Stimulated activated naive B cell treated with anti-CD40 and anti-IgM and Interleukin-4, amounts not matched to agents 10 μg/mL and 1 μg/mL and 100 μg/mL, for 72 hours (primary cell): ENCODE measurements at regions not wholly inside any gene's neighbourhood (a gene's known extent, or its start where the extent isn't known, plus 50 kb on each side); places are given as distances from the start of the nearest gene placed in this dataset.
"Not testable (repeated sequence)": the region's sequence is repeated elsewhere in the genome, so short reads cannot be mapped to it uniquely, and the experiment has no call there.

Source experiments
- ATAC-seq, 2 donors: fragments of 150-1000 bp; cut with Tn5 transposase; replicated peaks; 2 replicates each; pipeline ENCODE4 v1.10.0; 2021; ENCODE audit warnings: moderate library complexity in 1 of 2
- DNase-seq: peaks from one replicate; pipeline ENCODE4 v3.0.0; 2021
- H3K27ac Mint-ChIP-seq: one replicate; pipeline ENCODE4 v1.8.0; 2022; ENCODE audit warnings: mild to moderate bottlenecking, mixed read lengths
- H3K27me3 Mint-ChIP-seq, 2 donors: one replicate each; pipeline ENCODE4 v1.8.0; 2022; ENCODE audit warnings: mixed read lengths in 2 of 2
- H3K36me3 Mint-ChIP-seq, 2 donors: one replicate each; pipeline ENCODE4 v1.8.0; 2022; ENCODE audit warnings: mixed read lengths in 2 of 2, mild to moderate bottlenecking in 1 of 2
- H3K4me1 Mint-ChIP-seq, 2 donors: one replicate each; pipeline ENCODE4 v1.8.0; 2022; ENCODE audit warnings: mixed read lengths in 2 of 2, mild to moderate bottlenecking in 1 of 2
- H3K4me3 Mint-ChIP-seq, 2 donors: one replicate each; pipeline ENCODE4 v1.8.0; 2022; ENCODE audit warnings: mild to moderate bottlenecking in 2 of 2, mixed read lengths in 2 of 2, moderate library complexity in 1 of 2
- H3K9me3 Mint-ChIP-seq, 2 donors: one replicate each; pipeline ENCODE4 v1.8.0; 2022; ENCODE audit warnings: mixed read lengths in 2 of 2, mild to moderate bottlenecking in 1 of 2

GRCh38 chr15:66980326-66980725, 85.1 kb upstream of the SMAD3 start:
- DNase-seq, ATAC-seq, H3K27ac Mint-ChIP-seq, H3K27me3 Mint-ChIP-seq, H3K4me1 Mint-ChIP-seq, H3K9me3 Mint-ChIP-seq, H3K4me3 Mint-ChIP-seq, H3K36me3 Mint-ChIP-seq: not testable (repeated sequence)

GRCh38 chr15:66981771-66982170, 83.6 kb upstream of the SMAD3 start:
- DNase-seq (no peak), ATAC-seq (no peak)
- Mint-ChIP-seq H3K27me3 (peaks cover 6 to 12% of the 10 kb centered on the region in 2 donors), H3K36me3 (no peaks in the 10 kb centered on the region), H3K4me1 (peaks cover under 1 to 2% of the 10 kb centered on the region in 2 donors), H3K9me3 (peaks cover 1 to 9% of the 10 kb centered on the region in 2 donors), H3K27ac (no peak overlapping the region), H3K4me3 (no peak overlapping the region)

DNA sequence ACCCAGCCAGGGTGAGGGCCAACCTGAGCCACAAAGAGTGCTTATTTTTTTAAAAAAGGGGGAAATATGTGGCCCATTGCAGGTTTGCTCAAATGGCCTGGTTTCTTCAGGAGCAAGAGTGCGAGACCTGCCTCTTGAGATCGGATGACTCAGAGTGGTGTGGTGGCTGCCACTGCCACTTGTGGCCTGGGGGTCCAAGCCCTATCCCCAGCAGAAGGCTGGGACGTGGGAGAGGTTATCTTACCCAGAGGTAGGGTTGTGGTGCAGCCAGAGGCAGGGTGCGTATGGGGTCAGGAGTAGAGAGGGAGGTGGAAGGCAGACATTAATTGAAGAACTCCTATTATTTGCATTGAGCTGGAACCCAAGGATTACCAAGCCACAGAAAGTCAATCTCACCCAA, 83.2 kb upstream of the SMAD3 start:
- DNase-seq, result no peak
- no peak for ATAC-seq
- no peak overlapping the region for H3K27ac Mint-ChIP-seq
- H3K4me1 Mint-ChIP-seq, result peaks cover 0 to 2% of the 10 kb centered on the region in 2 donors
- no peak overlapping the region for H3K4me3 Mint-ChIP-seq
- peaks cover 1 to 9% of the 10 kb centered on the region in 2 donors for H3K9me3 Mint-ChIP-seq
- peaks cover 4 to 12% of the 10 kb centered on the region in 2 donors for H3K27me3 Mint-ChIP-seq
- H3K36me3 Mint-ChIP-seq, result no peaks in the 10 kb centered on the region

DNA sequence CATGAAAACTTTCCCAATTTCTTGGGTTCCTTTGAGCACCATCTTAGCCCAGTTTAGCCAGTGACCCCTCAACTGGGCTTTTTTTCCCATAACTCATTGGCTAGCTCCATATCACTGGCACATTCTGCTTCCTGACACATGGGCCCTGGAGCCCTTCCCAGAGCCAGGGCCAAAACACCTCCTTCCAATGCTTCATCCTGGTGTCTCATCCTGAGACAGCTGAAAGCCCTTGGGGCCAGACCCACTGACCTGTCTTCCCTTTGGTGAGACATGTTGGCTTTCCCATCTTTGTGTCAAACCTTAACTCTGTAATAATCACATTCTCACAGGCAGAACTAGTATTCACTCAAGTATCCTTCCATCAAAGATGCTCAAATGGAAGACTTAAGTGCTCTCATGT, 82.6 kb upstream of the SMAD3 start:
- ATAC-seq (no peak), DNase-seq (no peak)
- Mint-ChIP-seq H3K36me3 (no peaks in the 10 kb centered on the region), H3K4me1 (peaks cover 0 to 2% of the 10 kb centered on the region in 2 donors), H3K27ac (no peak overlapping the region), H3K9me3 (peaks cover 1 to 9% of the 10 kb centered on the region in 2 donors), H3K27me3 (peaks cover 0 to 12% of the 10 kb centered on the region in 2 donors), H3K4me3 (no peak overlapping the region)

DNA sequence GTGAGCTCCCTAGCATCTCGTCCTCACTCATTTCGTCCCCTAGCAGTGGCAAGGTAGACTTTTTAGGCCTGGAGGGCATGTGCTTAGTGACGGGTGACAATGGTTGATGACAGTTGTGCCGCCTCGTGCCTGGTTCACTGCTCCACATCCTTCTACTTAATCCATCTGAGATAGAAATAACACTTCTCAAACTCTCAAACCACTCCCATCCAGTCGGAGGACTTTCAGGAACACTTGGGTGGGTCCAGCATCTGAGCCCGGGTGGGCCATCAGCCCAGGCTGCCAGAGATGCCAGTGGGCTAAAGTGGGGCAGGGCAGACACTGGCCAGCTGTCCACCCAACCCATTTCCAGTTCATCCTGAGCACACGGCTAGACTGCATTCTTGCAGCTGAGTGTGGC, 79.7 kb upstream of the SMAD3 start:
- no peak for ATAC-seq
- no peak overlapping the region for H3K27ac Mint-ChIP-seq

GRCh38 chr15:66986951-66987350, 78.5 kb upstream of the SMAD3 start:
- Mint-ChIP-seq H3K27me3 (peaks cover 0 to 12% of the 10 kb centered on the region in 2 donors), H3K4me1 (peaks cover 0 to 5% of the 10 kb centered on the region in 2 donors), H3K9me3 (peaks cover 1 to 9% of the 10 kb centered on the region in 2 donors), H3K4me3 (no peak overlapping the region), H3K36me3 (peaks cover 0 to 2% of the 10 kb centered on the region in 2 donors), H3K27ac (no peak overlapping the region)
- DNase-seq (no peak), ATAC-seq (no peak)

More for the DNA sequence above, 79.7 kb upstream of the SMAD3 start:
- Mint-ChIP-seq H3K9me3 (peaks cover 1 to 9% of the 10 kb centered on the region in 2 donors), H3K27me3 (peaks cover 0 to 12% of the 10 kb centered on the region in 2 donors), H3K4me1 (peaks cover 0 to 5% of the 10 kb centered on the region in 2 donors), H3K4me3 (no peak overlapping the region), H3K36me3 (peaks cover 0 to 2% of the 10 kb centered on the region in 2 donors)
- DNase-seq, result no peak

- H3K27me3 Mint-ChIP-seq, result no peaks in the 10 kb centered on the region
- peaks cover 0 to 2% of the 10 kb centered on the region in 2 donors for H3K36me3 Mint-ChIP-seq
- DNase-seq (no peak), ATAC-seq (no peak)
- H3K9me3 Mint-ChIP-seq, result no peaks in the 10 kb centered on the region
- no peak overlapping the region for H3K27ac Mint-ChIP-seq
- peaks cover 0 to 5% of the 10 kb centered on the region in 2 donors for H3K4me1 Mint-ChIP-seq
- H3K4me3 Mint-ChIP-seq, result no peak overlapping the region
Observed at GRCh38 chr15:66993090-66993489, 72.3 kb upstream of the SMAD3 start.

DNA sequence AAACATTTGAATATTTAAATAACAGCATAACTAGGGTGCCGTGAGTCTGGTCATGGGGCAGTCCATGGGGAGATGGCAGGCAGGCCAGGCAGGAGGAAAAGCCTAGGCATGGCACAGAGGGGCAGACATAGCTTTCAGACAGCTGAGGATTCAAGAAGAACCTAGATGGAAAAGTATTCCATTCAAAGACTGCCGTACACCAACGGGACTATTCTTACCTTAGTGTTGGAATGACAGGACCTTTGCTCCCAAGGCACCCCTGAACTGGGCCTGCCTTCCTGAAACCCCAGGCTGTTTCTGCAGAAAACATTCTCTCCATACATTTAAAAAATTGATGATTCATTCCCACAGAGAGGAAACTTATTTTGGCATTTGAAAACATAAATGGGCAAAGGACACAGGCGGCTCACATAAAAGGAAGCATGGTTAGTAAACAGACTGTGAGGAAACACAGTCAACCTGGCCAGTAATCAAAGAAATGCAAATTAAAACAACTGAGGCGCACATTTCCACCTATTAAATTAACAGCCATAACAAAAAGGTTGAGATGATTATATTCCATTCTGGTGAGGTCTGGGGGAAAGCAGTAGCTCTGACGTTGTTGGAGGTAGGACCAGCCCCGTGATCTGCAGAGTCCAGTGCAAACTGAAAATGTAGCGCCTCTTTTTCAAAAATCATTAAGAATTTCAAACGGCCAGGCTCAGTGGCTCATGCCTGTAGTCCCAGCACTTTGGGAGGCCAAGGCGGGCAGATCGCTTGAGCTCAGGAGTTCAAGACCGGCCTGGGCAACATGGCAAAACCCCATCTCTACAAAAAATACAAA, 71.3 kb upstream of the SMAD3 start:
- no peak overlapping the region for H3K27ac Mint-ChIP-seq
- no peaks in the 10 kb centered on the region for H3K27me3 Mint-ChIP-seq
- DNase-seq, result no peak
- H3K4me3 Mint-ChIP-seq, result no peak overlapping the region
- no peaks in the 10 kb centered on the region for H3K9me3 Mint-ChIP-seq
- peaks cover 0 to 5% of the 10 kb centered on the region in 2 donors for H3K4me1 Mint-ChIP-seq
- no peaks in the 10 kb centered on the region for H3K36me3 Mint-ChIP-seq
- no peak for ATAC-seq

DNA sequence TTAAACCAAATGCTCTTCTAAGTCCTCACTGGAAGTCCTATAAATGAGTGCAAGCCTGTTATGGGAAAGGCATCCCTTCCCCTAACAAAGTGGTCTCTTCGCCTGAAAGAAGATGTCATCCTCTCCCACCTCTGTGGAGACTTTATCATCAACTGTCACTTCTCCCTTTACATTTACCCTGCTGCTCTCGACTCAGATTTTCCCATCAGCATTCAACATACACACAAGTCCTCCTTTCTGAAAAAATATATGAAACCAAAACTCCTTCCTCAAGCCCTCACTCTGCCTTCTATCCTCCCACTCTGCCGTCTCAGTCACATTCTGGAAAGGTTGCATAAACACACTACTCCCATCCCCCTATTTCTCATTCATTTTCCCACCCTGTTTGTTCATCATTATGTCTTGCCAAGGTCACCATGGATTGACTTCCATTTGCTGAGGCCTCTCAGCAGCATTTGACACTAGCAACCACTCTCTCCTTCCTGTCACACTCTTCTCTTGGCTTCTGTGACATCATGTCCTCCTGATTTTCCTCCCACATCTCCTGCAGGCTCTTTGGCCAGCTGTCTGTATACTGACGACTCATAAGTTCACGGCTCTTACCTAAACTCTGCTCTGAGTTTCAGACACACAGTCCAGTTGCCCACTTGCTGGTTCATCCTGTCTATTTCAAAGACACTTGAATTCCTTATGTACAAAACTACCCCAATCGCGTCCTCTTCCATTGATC, 70.3 kb upstream of the SMAD3 start:
- Mint-ChIP-seq H3K27me3 (no peaks in the 10 kb centered on the region), H3K9me3 (no peaks in the 10 kb centered on the region), H3K4me3 (no peak overlapping the region), H3K4me1 (peaks cover 2 to 14% of the 10 kb centered on the region in 2 donors), H3K36me3 (no peaks in the 10 kb centered on the region), H3K27ac (no peak overlapping the region)
- DNase-seq, result no peak
- peak in 1 of 2 donors; percentile 33 for ATAC-seq

DNA sequence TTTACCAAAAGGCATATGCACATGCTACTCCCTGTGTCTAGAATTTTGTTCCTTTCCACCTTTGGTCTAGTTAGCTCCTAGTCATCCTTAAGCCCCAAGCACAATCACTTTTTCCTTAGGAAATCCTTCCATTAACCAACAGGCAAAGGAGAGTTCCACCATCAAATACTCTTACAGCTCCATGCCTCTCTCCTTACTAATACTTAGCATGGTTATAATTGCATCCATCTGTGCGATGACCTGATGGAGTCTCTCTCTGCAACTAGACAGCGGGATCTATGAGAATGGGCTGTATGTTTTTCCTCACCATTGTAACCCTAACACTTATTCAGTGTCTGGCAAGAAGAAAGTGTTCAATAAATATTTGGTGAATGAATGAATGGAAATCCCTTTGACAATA, 69.3 kb upstream of the SMAD3 start:
- no peak overlapping the region for H3K4me3 Mint-ChIP-seq
- no peaks in the 10 kb centered on the region for H3K27me3 Mint-ChIP-seq
- H3K27ac Mint-ChIP-seq, result no peak overlapping the region
- DNase-seq, result no peak
- ATAC-seq, result no peak
- no peaks in the 10 kb centered on the region for H3K9me3 Mint-ChIP-seq
- peaks cover 5 to 19% of the 10 kb centered on the region in 2 donors for H3K4me1 Mint-ChIP-seq
- no peaks in the 10 kb centered on the region for H3K36me3 Mint-ChIP-seq

- no peaks in the 10 kb centered on the region for H3K9me3 Mint-ChIP-seq
- H3K4me1 Mint-ChIP-seq, result peaks cover 7 to 23% of the 10 kb centered on the region in 2 donors
- peaks cover 0 to 2% of the 10 kb centered on the region in 2 donors for H3K36me3 Mint-ChIP-seq
- no peak overlapping the region for H3K27ac Mint-ChIP-seq
- H3K4me3 Mint-ChIP-seq, result no peak overlapping the region
- DNase-seq (no peak), ATAC-seq (no peak)
- no peaks in the 10 kb centered on the region for H3K27me3 Mint-ChIP-seq
Observed at GRCh38 chr15:66997212-66997611, 68.2 kb upstream of the SMAD3 start.

- not testable (repeated sequence) for H3K27ac Mint-ChIP-seq, H3K4me3 Mint-ChIP-seq, DNase-seq, ATAC-seq, H3K36me3 Mint-ChIP-seq, H3K27me3 Mint-ChIP-seq, H3K9me3 Mint-ChIP-seq
- peaks cover 14 to 31% of the 10 kb centered on the region in 2 donors for H3K4me1 Mint-ChIP-seq
Observed at GRCh38 chr15:66998234-66998633, 67.2 kb upstream of the SMAD3 start.

- DNase-seq (no peak), ATAC-seq (peak in 1 of 2 donors; percentile 12)
- Mint-ChIP-seq H3K27ac (no peak overlapping the region), H3K27me3 (no peaks in the 10 kb centered on the region), H3K4me3 (no peak overlapping the region), H3K4me1 (peaks cover 18 to 42% of the 10 kb centered on the region in 2 donors), H3K9me3 (no peaks in the 10 kb centered on the region), H3K36me3 (peaks cover 0 to 7% of the 10 kb centered on the region in 2 donors)
Observed at GRCh38 chr15:66999046-66999968, 66.1 kb upstream of the SMAD3 start.

DNA sequence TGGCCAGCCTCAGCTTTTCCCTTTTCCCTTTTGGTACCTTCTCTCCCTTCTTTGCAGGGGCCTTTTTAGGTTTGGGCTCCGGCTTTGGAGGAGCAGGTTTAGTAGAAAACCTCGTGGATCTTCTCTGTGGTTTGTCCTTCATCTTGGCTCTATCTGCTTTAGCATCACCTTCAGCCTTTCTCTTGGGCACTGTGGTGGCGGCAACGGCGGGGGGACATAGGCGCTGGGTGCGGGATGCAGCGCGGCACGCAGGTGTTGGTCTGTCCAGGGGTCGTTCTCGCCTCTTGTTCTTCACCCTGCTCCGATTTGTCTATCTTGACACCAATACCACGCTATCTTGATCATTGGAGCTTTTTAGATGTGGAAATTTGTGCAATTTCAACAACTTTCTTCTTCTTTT, 64.5 kb upstream of the SMAD3 start:
- peaks cover 0 to 7% of the 10 kb centered on the region in 2 donors for H3K36me3 Mint-ChIP-seq
- no peak overlapping the region for H3K27ac Mint-ChIP-seq
- DNase-seq (no peak), ATAC-seq (no peak)
- peaks cover 20 to 46% of the 10 kb centered on the region in 2 donors for H3K4me1 Mint-ChIP-seq
- no peaks in the 10 kb centered on the region for H3K9me3 Mint-ChIP-seq
- no peak overlapping the region for H3K4me3 Mint-ChIP-seq
- H3K27me3 Mint-ChIP-seq, result no peaks in the 10 kb centered on the region
